ENCODE measurements at regions not wholly inside any gene's neighbourhood (a gene's known extent, or its start where the extent isn't known, plus 50 kb on each side); places are given as distances from the start of the nearest gene placed in this dataset.
A peak's percentile ranks its signal among the peaks of the same experiment; 100 is the strongest.

DNA sequence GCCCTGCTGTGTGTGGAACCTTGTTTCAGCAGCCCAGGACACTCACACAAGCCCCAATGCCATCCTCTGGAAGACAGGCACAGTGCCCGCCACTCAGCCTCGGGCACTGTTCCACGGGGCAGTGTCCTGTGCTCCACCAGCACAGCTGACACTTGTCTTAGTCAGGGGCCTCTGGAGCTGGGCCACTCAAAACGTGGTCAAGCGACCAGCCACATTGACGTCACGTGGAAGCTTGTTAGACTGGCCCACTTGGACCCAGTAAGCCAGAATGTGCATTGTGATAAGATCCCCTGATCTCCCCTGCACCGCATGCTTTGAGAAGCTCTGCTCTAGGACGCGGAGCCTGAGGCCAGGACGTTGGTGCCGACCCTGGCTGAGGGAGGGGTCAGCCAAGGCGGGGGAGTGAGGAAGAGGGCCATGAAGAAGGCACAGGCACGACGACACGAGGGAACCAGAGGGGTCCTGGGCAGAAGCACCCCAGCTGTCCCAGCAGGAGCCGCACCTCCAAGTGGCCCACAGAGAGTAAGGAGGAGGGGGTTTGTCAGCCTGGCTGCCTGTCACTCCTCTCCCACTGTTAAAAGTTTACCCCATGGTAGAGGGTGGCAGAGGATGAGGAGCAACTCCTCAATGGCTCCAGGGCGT is 64.6 kb downstream of the LINC01488 start:
- CTCF ChIA-PET, result no interaction called here
- FAIRE-seq (no peak), DNase-seq (ENCODE audit: low read depth in 1 of 2, low spot score in 1 of 2) (no peak), ATAC-seq (no peak)
- H3K4me3 ChIP-seq, result no peak overlapping the region
- H3K9me3 ChIP-seq, result peaks cover 28% of the 10 kb centered on the region
- H3K27ac ChIP-seq, result peak overlapping the region in 1 of 2 experiments; percentile 42; a peak in 1 of 6 replicates
- peaks cover 16% of the 10 kb centered on the region for H3K4me1 ChIP-seq
- 83% methylated on average over 18 of the region's 18 CpGs for WGBS (ENCODE audit: missing lambda C conversion rate)
- POLR2A ChIA-PET, result no interaction called here
- TF ChIP-seq JUNB (IDR thresholded peaks at IDR 0.05) (no peak), RNF2 (IDR thresholded peaks at IDR 0.05; ENCODE audit: borderline replicate concordance, low read depth) (no peak), MAX (IDR thresholded peaks at IDR 0.05) (no peak), PHF8 (IDR thresholded peaks at IDR 0.05; ENCODE audit: borderline replicate concordance, low read depth) (no peak), EHMT2 (IDR thresholded peaks at IDR 0.05; ENCODE audit: low read depth) (no peak), KDM1A (IDR thresholded peaks at IDR 0.05; ENCODE audit: low read depth) (no peak), FOSL2 (IDR thresholded peaks at IDR 0.05) (no peak), FOSL2 (CRISPR knock-in tag; IDR thresholded peaks at IDR 0.05) (no peak), TFCP2L1 (CRISPR knock-in tag; IDR thresholded peaks at IDR 0.05) (no peak), POLR2AphosphoS2 (conservative IDR thresholded peaks at IDR 0.05; ENCODE audit: low read length) (no peak), FOSB (CRISPR knock-in tag; IDR thresholded peaks at IDR 0.05) (no peak), REST (IDR thresholded peaks at IDR 0.05) (no peak), E2F6 (IDR thresholded peaks at IDR 0.05; ENCODE audit: borderline replicate concordance, low read depth) (no peak), BHLHE40 (IDR thresholded peaks at IDR 0.05; ENCODE audit: low read depth, low read length) (no peak)
- no peak overlapping the region for H3K4me2 ChIP-seq

GRCh38 chr11:69546735-69547370 is 65.4 kb downstream of the LINC01488 start:
- DNase-seq (ENCODE audit: low read depth in 1 of 2, low spot score in 1 of 2), result no peak
- ATAC-seq, result no peak
- Histone ChIP-seq H3K27ac (no peak overlapping the region), H3K4me3 (no peak overlapping the region), H3K4me2 (no peak overlapping the region), H3K9me3 (peaks cover 31% of the 10 kb centered on the region), H3K4me1 (peaks cover 8% of the 10 kb centered on the region)
- POLR2A ChIA-PET, result no interaction called here
- WGBS (ENCODE audit: missing lambda C conversion rate), result 76% methylated on average over 16 of the region's 16 CpGs
- no peak for FAIRE-seq
- TF ChIP-seq, protein P1, sequence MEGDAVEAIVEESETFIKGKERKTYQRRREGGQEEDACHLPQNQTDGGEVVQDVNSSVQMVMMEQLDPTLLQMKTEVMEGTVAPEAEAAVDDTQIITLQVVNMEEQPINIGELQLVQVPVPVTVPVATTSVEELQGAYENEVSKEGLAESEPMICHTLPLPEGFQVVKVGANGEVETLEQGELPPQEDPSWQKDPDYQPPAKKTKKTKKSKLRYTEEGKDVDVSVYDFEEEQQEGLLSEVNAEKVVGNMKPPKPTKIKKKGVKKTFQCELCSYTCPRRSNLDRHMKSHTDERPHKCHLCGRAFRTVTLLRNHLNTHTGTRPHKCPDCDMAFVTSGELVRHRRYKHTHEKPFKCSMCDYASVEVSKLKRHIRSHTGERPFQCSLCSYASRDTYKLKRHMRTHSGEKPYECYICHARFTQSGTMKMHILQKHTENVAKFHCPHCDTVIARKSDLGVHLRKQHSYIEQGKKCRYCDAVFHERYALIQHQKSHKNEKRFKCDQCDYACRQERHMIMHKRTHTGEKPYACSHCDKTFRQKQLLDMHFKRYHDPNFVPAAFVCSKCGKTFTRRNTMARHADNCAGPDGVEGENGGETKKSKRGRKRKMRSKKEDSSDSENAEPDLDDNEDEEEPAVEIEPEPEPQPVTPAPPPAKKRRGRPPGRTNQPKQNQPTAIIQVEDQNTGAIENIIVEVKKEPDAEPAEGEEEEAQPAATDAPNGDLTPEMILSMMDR (IDR thresholded peaks at IDR 0.05), result no peak
- TF ChIP-seq RCOR1 (IDR thresholded peaks at IDR 0.05; ENCODE audit: low read depth, low read length), result no peak
- TF ChIP-seq HOXA7 (CRISPR knock-in tag; IDR thresholded peaks at IDR 0.05), result no peak
- no peak for TF ChIP-seq RARB (CRISPR knock-in tag; IDR thresholded peaks at IDR 0.05)
- no peak for TF ChIP-seq MYC (IDR thresholded peaks at IDR 0.05; ENCODE audit: borderline replicate concordance, low read length)
- CTCF ChIA-PET, result no interaction called here
